ENCODE measurements at regions not wholly inside any gene's neighbourhood (a gene's known extent, or its start where the extent isn't known, plus 50 kb on each side); places are given as distances from the start of the nearest gene placed in this dataset.

DNA sequence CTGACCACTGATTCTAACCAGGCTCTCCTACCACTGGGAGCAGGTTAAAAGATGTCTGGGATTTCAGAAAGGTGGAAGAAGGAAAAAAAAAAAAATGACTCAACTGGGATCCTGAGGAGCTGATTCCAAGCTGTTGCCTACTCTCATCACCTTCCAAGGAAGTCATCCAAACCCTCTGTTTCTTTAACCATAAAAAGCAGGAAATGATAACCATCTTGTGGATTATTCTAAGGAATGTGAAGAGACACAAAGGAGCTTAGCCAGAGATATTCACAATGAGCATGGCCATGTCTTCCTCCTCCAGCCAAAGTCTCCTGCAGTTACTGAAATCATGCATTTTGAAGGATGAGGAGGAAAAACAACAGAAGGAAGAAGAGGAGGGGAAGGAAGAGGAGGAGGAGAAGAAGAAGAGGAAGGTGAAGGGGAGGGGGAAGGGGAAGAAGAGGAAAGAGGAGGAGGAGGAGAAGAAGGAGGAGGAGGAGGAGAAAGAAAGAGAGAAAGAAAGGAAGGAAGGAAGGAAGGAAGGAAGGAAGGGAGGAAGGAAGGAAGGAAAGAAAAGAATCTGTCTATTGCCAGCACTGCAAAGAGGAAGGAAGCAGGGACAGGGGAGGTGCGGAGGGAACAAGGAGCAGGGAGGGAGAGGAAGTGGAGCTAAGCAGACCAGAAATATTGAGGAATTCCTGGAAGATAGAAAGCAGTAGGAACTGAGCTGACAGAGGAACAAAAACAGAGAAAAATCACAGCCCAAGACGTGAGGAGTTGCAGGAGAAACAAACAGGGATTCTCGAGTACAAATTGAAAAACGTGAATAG, 229.2 kb downstream of the UACA start:
- no peaks in the 10 kb centered on the region for H3K9me3 ChIP-seq
- ATAC-seq (no peak), DNase-seq (no peak)
- TF ChIP-seq POLR2A (IDR thresholded peaks at IDR 0.05), result no peak
- TF ChIP-seq CTCF (IDR thresholded peaks at IDR 0.05), result no peak
- 19% methylated on average over 3 of the region's 4 CpGs for WGBS (ENCODE audit: insufficient coverage, low coverage, low lambda C conversion rate, missing lambda C conversion rate)
- H3K27me3 ChIP-seq, result no peaks in the 10 kb centered on the region
- H3K27ac ChIP-seq, result no peak overlapping the region
- H3K4me1 ChIP-seq, result no peaks in the 10 kb centered on the region
- H3K4me3 ChIP-seq, result no peak overlapping the region
- no peaks in the 10 kb centered on the region for H3K36me3 ChIP-seq
- intact Hi-C loops (cut with DNase I), result no loop called here

GRCh38 chr15:70532531-70533186, 230.7 kb downstream of the UACA start:
- Histone ChIP-seq H3K27ac (no peak overlapping the region), H3K27me3 (no peaks in the 10 kb centered on the region), H3K36me3 (no peaks in the 10 kb centered on the region), H3K4me1 (no peaks in the 10 kb centered on the region), H3K9me3 (no peaks in the 10 kb centered on the region), H3K4me3 (no peak overlapping the region)
- TF ChIP-seq CTCF (IDR thresholded peaks at IDR 0.05) (no peak), POLR2A (IDR thresholded peaks at IDR 0.05) (no peak)
- intact Hi-C loops (cut with DNase I), result no loop called here
- 50% methylated on average over 2 of the region's 5 CpGs for WGBS (ENCODE audit: insufficient coverage, low coverage, low lambda C conversion rate, missing lambda C conversion rate)
- DNase-seq (peak in 1 of 3 donors; percentile 29), ATAC-seq (no peak)

DNA sequence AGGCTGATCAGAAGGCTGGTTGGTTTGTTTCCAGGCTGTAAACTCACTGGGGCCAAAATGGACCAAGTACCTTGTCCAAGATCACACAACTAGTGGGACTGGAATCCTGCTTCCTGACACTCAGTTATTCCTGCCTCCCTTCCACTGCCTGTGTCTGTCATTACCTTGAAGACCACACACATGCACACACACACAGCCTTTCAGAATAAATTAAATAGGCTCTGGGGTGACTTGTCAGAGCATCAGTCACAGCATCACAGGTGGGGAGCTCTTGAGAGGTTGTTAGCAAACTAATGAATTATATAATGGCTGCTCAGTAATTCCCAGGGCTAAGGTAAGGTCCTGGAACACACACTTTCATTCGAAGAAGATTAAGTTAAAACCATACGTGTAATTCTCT, 231.8 kb downstream of the UACA start:
- H3K4me3 ChIP-seq, result no peak overlapping the region
- no peaks in the 10 kb centered on the region for H3K27me3 ChIP-seq
- H3K36me3 ChIP-seq, result no peaks in the 10 kb centered on the region
- peaks cover 0 to 2% (median 0%) of the 10 kb centered on the region in 4 donors for H3K4me1 ChIP-seq
- WGBS (ENCODE audit: insufficient coverage, low coverage, low lambda C conversion rate, missing lambda C conversion rate), result 50% methylated on average over 1 of the region's 2 CpGs
- no peak for DNase-seq
- H3K9me3 ChIP-seq, result no peaks in the 10 kb centered on the region
- no peak overlapping the region for H3K27ac ChIP-seq
- intact Hi-C loops (cut with DNase I), result no loop called here
- TF ChIP-seq CTCF (IDR thresholded peaks at IDR 0.05) (no peak), POLR2A (IDR thresholded peaks at IDR 0.05) (no peak)
- no peak for ATAC-seq

DNA sequence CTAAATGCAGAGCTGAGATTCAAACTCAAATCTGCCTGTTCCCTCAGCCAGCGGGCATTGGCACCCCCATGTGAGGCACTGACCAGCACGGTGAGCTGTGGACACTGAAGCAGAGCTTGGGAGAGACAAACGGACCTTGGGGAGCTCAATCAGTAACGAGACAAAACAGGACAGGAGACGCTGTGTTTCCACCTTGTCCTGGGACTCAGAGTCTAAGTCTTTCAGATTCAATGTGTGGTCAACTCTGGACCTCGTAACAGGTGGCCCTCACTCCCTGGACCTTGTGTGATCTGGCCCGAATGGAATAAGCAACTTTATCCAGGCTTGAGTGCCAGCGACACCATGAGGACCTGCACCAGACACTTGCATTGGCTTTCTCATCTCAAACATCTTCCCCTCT, 232.5 kb downstream of the UACA start:
- intact Hi-C loops (cut with DNase I), result no loop called here
- ATAC-seq, result no peak
- no peak for TF ChIP-seq CTCF (IDR thresholded peaks at IDR 0.05)
- TF ChIP-seq POLR2A (IDR thresholded peaks at IDR 0.05), result no peak
- WGBS (ENCODE audit: insufficient coverage, low coverage, low lambda C conversion rate, missing lambda C conversion rate), result 91% methylated on average over 6 of the region's 8 CpGs
- no peak overlapping the region for H3K4me3 ChIP-seq
- H3K36me3 ChIP-seq, result no peaks in the 10 kb centered on the region
- H3K9me3 ChIP-seq, result no peaks in the 10 kb centered on the region
- peaks cover 0 to 4% (median 0%) of the 10 kb centered on the region in 4 donors for H3K4me1 ChIP-seq
- no peak overlapping the region for H3K27ac ChIP-seq
- H3K27me3 ChIP-seq, result no peaks in the 10 kb centered on the region
- DNase-seq, result peak in 1 of 3 donors; percentile 11
